Hippocampal formation (tissue), 2 donors: ENCODE measurements at regions not wholly inside any gene's neighbourhood (a gene's known extent, or its start where the extent isn't known, plus 50 kb on each side); places are given as distances from the start of the nearest gene placed in this dataset.
"Not testable (repeated sequence)": the region's sequence is repeated elsewhere in the genome, so short reads cannot be mapped to it uniquely, and the experiment has no call there.

Experiments
- DNase-seq, 2 donors: peaks; one replicate each; lab custom pipeline; 2025; lab: John Stamatoyannopoulos, UW

GRCh38 chr19:34620134-34620533 lies 56.8 kb downstream of the SCGB2B2 start:
- DNase-seq, result not testable (repeated sequence)

- no peak for DNase-seq
Observed at GRCh38 chr19:34618410-34618809, 58.5 kb downstream of the SCGB2B2 start.

GRCh38 chr19:34617996-34618395 lies 59.0 kb downstream of the SCGB2B2 start:
- DNase-seq, result not testable (repeated sequence)

GRCh38 chr19:34603003-34603402 lies 74.0 kb downstream of the SCGB2B2 start:
- no peak for DNase-seq

GRCh38 chr19:34601071-34601470 lies 75.9 kb downstream of the SCGB2B2 start:
- DNase-seq, result no peak

GRCh38 chr19:34600366-34600765 lies 76.6 kb downstream of the SCGB2B2 start:
- DNase-seq, result peak in 1 of 2 donors; percentile 1

GRCh38 chr19:34598217-34599155 lies 78.5 kb downstream of the SCGB2B2 start:
- no peak for DNase-seq

GRCh38 chr19:34597596-34597995 lies 79.4 kb downstream of the SCGB2B2 start:
- DNase-seq, result no peak

- DNase-seq, result no peak
Observed at GRCh38 chr19:34596989-34597388, 80.0 kb downstream of the SCGB2B2 start.

- no peak for DNase-seq
Observed at GRCh38 chr19:34596115-34596514, 80.8 kb downstream of the SCGB2B2 start.

GRCh38 chr19:34595683-34596082 lies 81.3 kb downstream of the SCGB2B2 start:
- DNase-seq, result no peak

GRCh38 chr19:34590228-34590627 lies 86.7 kb downstream of the SCGB2B2 start:
- DNase-seq, result no peak

GRCh38 chr19:34589730-34590129 lies 87.2 kb downstream of the SCGB2B2 start:
- no peak for DNase-seq

GRCh38 chr19:34588846-34589245 lies 88.1 kb downstream of the SCGB2B2 start:
- no peak for DNase-seq

- no peak for DNase-seq
Observed at GRCh38 chr19:34588249-34588648, 88.7 kb downstream of the SCGB2B2 start.

- no peak for DNase-seq
Observed at GRCh38 chr19:34580408-34580807, 96.6 kb downstream of the SCGB2B2 start.

GRCh38 chr19:34580055-34580336 lies 97.0 kb downstream of the SCGB2B2 start:
- DNase-seq, result no peak

GRCh38 chr19:34579281-34580054 lies 97.5 kb downstream of the SCGB2B2 start:
- no peak for DNase-seq

GRCh38 chr19:34578751-34579150 lies 97.2 kb downstream of the WTIP start:
- DNase-seq, result no peak

GRCh38 chr19:34578173-34578572 lies 96.6 kb downstream of the WTIP start:
- no peak for DNase-seq

- no peak for DNase-seq
Observed at GRCh38 chr19:34577531-34578101, 96.1 kb downstream of the WTIP start.

GRCh38 chr19:34577056-34577455 lies 95.5 kb downstream of the WTIP start:
- DNase-seq, result no peak

GRCh38 chr19:34576292-34576691 lies 94.7 kb downstream of the WTIP start:
- no peak for DNase-seq
